Osteocyte (in vitro differentiated cells): ENCODE measurements at regions not wholly inside any gene's neighbourhood (a gene's known extent, or its start where the extent isn't known, plus 50 kb on each side); places are given as distances from the start of the nearest gene placed in this dataset.

Experiments used
- DNase-seq: peaks from one replicate; pipeline ENCODE4 v3.0.0; 2021; ENCODE audit warnings: mixed read lengths; ENCODE audit not compliant: unreplicated experiment; ENCODE audit errors: extremely low spot score
- H3K27ac Mint-ChIP-seq: one replicate; pipeline ENCODE4 v1.8.0; 2021; ENCODE audit warnings: mild to moderate bottlenecking, mixed read lengths; ENCODE audit not compliant: unreplicated experiment
- H3K27me3 Mint-ChIP-seq: one replicate; pipeline ENCODE4 v1.8.0; 2021; ENCODE audit warnings: mixed read lengths; ENCODE audit not compliant: unreplicated experiment
- H3K36me3 Mint-ChIP-seq: one replicate; pipeline ENCODE4 v1.8.0; 2021; ENCODE audit warnings: mixed read lengths; ENCODE audit not compliant: unreplicated experiment
- H3K4me1 Mint-ChIP-seq: one replicate; pipeline ENCODE4 v1.8.0; 2021; ENCODE audit warnings: mixed read lengths; ENCODE audit not compliant: unreplicated experiment
- H3K4me3 Mint-ChIP-seq: one replicate; pipeline ENCODE4 v1.8.0; 2021; ENCODE audit warnings: mild to moderate bottlenecking, moderate library complexity, mixed read lengths; ENCODE audit not compliant: unreplicated experiment
- H3K9me3 Mint-ChIP-seq: one replicate; pipeline ENCODE4 v1.8.0; 2021; ENCODE audit warnings: mixed read lengths; ENCODE audit not compliant: unreplicated experiment
- TF ChIP-seq, protein P1 (sequence below): fragments of 200-600 bp; sonication (generic); IDR thresholded peaks from 2 replicates; pipeline ENCODE4 v1.5.0; 2021; ENCODE audit warnings: antibody characterized with exemption, mild to moderate bottlenecking, moderate library complexity

DNA sequence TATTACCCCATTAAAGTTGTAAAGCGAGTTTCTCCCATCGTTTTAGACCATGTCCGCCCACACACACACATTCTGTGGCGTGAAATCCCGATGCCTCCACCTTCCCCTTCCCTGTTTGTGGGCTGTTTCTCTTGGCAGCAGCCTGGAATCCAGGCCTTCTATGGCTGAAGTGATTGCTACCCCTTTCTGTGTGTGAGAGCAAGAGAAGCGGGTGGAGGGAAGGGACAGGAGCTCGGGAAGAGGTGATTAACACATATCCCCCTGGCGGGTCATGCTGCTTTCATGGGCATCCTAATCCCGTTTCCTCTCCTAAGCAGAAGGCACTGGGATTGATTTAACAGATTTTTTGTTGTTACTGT lies 283.8 kb upstream of the RGMA start:
- Mint-ChIP-seq H3K4me3 (no peak overlapping the region), H3K27me3 (no peaks in the 10 kb centered on the region), H3K36me3 (no peaks in the 10 kb centered on the region), H3K9me3 (peaks cover 5% of the 10 kb centered on the region), H3K4me1 (no peaks in the 10 kb centered on the region), H3K27ac (no peak overlapping the region)
- DNase-seq: no peak
- TF ChIP-seq, protein P1, sequence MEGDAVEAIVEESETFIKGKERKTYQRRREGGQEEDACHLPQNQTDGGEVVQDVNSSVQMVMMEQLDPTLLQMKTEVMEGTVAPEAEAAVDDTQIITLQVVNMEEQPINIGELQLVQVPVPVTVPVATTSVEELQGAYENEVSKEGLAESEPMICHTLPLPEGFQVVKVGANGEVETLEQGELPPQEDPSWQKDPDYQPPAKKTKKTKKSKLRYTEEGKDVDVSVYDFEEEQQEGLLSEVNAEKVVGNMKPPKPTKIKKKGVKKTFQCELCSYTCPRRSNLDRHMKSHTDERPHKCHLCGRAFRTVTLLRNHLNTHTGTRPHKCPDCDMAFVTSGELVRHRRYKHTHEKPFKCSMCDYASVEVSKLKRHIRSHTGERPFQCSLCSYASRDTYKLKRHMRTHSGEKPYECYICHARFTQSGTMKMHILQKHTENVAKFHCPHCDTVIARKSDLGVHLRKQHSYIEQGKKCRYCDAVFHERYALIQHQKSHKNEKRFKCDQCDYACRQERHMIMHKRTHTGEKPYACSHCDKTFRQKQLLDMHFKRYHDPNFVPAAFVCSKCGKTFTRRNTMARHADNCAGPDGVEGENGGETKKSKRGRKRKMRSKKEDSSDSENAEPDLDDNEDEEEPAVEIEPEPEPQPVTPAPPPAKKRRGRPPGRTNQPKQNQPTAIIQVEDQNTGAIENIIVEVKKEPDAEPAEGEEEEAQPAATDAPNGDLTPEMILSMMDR: no peak

DNA sequence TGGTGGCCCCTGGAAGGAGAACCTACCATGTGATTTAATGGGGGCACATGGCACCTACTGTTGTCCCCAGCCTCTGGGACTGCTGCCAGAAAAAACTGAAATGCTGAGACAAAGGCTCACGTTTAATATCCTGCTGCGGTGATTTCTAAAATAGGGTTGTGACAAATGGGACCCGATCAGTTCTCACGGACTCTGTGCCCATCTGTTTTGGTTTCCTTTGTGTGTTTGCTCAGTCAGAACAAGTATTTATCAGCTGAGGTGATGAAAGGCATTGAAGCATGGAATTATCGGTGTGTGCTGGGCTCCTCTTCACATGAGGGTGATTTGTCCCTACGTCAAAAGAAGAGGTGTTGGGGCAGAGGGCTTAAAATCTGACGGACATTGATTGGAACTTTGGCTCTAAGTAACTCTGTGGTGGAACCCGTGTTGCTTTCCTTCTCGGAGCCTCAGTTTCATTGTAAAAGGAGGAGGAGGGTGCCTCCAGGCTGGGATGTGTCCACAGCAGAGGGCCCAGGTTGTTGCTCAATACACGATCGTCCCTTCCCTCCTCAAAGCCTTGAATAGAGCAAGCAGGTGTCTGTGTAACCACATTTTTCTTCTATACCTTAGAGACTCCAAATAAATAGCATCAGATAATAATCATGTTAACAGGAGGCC lies 283.3 kb upstream of the RGMA start:
- Mint-ChIP-seq H3K36me3 (no peaks in the 10 kb centered on the region), H3K9me3 (peaks cover 5% of the 10 kb centered on the region), H3K27ac (no peak overlapping the region), H3K27me3 (no peaks in the 10 kb centered on the region), H3K4me3 (no peak overlapping the region), H3K4me1 (no peaks in the 10 kb centered on the region)
- no peak for DNase-seq
- TF ChIP-seq, protein P1: no peak

DNA sequence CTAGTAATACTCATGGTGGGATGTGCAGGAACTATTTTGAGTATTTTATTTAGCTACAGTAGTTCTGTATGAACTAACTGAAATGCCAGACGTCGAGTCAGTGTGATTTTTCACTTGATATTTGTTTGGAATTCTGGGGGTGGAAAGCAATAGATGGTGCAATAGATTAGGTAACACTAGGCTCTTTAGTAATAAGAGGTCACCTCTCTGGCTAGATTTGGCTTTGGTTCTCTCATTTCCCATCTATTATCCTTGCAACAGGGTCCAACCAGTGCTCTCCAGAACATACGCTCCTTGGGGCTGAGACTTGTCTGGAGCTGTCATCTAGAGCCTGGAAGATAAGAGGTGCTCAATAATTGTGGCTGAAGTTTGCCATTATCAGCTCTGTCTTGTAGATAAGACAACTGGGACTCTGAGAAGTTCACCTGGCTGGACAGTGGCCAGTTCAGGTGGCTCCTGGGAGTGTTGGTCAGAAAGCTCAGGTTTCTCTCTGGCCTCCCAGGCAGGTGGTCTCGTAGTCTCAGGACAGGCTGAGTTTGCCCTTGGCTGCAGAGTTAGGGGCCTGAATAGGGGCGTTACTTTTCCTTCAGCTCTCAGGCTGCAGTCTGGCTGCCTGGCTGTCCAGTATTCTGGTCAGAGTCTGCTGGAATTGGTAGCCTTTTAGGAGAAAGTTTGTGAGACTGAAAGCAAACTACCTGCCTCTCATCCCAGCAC lies 277.5 kb upstream of the RGMA start:
- H3K9me3 Mint-ChIP-seq: no peaks in the 10 kb centered on the region
- H3K36me3 Mint-ChIP-seq: no peaks in the 10 kb centered on the region
- H3K27ac Mint-ChIP-seq: no peak overlapping the region
- H3K4me1 Mint-ChIP-seq: no peaks in the 10 kb centered on the region
- no peak for DNase-seq
- H3K4me3 Mint-ChIP-seq: no peak overlapping the region
- peaks cover 3% of the 10 kb centered on the region for H3K27me3 Mint-ChIP-seq
- TF ChIP-seq, protein P1: no peak

DNA sequence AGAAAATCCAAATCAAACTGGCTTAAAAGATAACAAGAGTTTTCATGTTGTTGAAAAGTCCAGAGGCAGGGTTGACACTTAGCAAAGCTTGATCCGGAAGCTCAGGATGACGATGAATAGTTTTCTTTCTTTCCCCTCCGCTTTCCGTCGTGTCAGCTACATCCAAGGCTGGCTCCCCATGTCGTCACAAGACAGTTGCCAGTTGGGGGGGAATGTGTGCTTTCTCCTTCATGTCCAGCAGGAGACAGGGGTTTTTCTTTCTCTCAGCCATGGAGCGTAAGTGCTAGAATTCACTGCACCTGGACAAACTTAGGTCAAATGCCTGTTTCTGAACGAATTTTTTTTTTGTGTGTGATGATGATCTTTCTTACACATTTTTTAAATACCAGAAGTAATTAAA lies 273.8 kb upstream of the RGMA start:
- peaks cover 5% of the 10 kb centered on the region for H3K4me1 Mint-ChIP-seq
- TF ChIP-seq, protein P1: no peak
- H3K9me3 Mint-ChIP-seq: no peaks in the 10 kb centered on the region
- no peak overlapping the region for H3K4me3 Mint-ChIP-seq
- no peaks in the 10 kb centered on the region for H3K36me3 Mint-ChIP-seq
- peaks cover 3% of the 10 kb centered on the region for H3K27me3 Mint-ChIP-seq
- DNase-seq: no peak
- no peak overlapping the region for H3K27ac Mint-ChIP-seq

DNA sequence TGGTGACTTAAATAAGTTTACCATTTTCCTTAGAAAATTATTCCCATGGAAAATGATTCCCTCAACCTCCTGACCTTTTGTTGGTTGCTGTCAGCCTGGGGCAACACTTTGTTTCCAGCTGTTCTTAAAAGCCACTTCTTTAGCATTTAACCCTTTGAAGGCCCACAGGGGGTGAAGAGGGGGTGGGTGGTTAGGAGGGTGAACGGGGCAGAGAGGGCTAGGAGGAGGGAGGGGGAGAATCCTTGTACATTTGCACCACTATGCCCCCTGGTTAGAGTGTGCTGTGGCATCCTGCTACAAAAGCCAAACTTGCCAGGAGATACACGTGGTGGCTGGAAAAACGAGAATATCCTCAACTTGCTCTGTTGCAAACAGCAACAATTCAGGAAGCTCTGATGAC lies 273.2 kb upstream of the RGMA start:
- peaks cover 5% of the 10 kb centered on the region for H3K4me1 Mint-ChIP-seq
- H3K27ac Mint-ChIP-seq: no peak overlapping the region
- no peak overlapping the region for H3K4me3 Mint-ChIP-seq
- TF ChIP-seq, protein P1: no peak
- DNase-seq: no peak
- H3K9me3 Mint-ChIP-seq: peaks cover 3% of the 10 kb centered on the region
- H3K27me3 Mint-ChIP-seq: peaks cover 3% of the 10 kb centered on the region
- no peaks in the 10 kb centered on the region for H3K36me3 Mint-ChIP-seq
